Inflammatory macrophage treated with lipopolysaccharide for 1 hour (primary cell): ENCODE measurements at regions not wholly inside any gene's neighbourhood (a gene's known extent, or its start where the extent isn't known, plus 50 kb on each side); places are given as distances from the start of the nearest gene placed in this dataset.
"Not testable (repeated sequence)": the region's sequence is repeated elsewhere in the genome, so short reads cannot be mapped to it uniquely, and the experiment has no call there.

Source experiments
- DNase-seq, 2 donors: peaks; one replicate each; pipeline ENCODE4 v3.0.0-alpha.2; 2020 to 2022

DNA sequence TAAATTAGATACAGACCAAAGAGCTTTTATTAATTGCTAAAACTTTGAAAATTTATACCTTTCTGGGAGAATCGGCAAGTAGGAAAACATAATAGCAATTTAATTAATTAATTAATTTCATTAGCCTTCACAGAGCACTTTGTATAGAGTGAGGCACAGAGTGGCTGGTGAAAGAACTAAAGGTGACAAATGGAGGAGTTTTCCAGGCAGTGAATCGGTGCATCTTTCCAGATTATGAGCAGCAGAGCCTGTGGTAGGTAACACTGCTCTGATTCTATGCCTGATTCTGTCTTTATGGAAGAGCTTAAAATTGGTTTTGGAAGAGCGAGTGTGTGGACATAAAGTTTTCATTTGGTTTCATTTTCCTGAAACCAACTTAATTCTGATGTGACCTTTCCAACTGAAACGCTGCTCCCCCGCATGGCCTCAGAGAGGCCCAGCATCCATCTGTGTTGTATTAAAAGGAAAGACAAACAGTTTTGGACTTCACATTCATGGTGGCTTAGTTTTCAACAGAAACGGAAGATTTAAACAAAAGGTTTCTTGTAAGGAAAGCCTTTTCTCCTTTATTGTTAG lies 188.9 kb upstream of the RPS23 start:
- no peak for DNase-seq

DNA sequence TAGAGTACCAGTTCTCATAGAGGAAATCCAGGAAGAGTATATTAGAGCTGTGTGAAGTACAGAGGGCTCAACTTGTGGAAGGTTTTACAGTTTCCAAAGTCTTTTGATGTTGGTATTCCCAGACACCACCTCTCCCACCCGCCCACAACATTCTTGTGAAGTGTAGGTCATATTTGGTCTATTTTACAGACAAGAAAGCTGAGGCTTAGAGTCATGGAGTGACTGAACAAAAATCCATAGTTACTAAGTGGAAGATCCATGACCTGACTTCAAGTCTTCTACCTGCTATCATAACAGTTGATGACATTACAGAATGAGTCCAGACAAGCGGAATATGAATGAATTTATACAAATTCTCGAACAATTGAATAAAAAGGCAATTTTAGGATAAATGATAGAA lies 187.1 kb upstream of the RPS23 start:
- DNase-seq = no peak

DNA sequence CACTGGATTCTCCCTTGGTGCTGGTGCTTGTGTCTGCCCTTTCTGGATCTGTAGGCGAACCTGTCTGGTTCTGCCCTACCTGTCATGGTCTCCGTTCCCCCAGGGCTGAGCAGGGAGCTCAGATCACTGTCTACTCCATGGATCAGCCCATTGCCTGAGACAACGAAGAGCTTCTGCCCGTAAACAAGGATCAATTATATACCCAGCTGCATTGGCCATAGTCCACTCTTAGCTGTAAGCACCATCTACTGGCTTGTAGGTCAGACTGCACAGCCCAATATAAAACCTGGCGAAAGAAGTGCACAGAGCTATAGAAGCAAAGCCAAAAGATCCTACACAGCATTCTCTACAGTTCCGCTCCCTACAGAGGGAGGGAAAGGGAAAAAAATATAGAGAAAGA lies 181.5 kb upstream of the RPS23 start:
- no peak for DNase-seq

DNA sequence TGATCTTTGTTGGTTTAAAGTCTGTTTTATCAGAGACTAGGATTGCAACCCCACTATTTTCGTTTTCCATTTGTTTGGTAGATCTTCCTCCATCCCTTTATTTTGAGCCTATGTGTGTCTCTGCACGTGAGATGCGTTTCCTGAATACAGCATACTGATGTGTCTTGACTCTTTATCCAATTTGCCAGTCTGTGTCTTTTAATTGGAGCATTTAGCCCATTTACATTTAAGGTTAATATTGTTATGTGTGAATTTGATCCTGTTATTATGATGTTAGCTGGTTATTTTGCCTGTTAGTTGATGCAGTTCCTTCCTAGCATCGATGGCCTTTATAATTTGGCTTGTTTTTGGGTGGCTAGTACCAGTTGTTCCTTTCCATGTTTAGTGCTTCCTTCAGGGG lies 177.2 kb upstream of the RPS23 start:
- not testable (repeated sequence) for DNase-seq

DNA sequence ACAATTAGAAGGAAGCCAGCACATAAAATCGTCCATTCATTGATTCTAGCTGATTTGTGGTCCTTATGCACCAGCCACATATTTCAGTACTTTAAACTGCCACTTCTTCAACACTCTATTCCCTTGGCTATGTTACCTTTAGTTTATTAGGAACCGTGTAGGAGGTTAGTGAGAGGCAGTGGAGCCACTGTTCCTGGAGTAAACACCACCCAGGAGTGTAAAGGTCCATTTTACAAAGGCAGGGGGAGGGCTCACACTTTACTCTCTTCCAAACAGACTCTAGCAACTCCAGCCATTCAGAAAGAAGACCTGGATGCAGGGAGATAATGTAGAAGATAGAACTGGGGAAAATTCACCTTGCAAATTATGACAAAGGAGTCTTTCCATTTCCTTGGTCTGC lies 170.2 kb upstream of the RPS23 start:
- no peak for DNase-seq

DNA sequence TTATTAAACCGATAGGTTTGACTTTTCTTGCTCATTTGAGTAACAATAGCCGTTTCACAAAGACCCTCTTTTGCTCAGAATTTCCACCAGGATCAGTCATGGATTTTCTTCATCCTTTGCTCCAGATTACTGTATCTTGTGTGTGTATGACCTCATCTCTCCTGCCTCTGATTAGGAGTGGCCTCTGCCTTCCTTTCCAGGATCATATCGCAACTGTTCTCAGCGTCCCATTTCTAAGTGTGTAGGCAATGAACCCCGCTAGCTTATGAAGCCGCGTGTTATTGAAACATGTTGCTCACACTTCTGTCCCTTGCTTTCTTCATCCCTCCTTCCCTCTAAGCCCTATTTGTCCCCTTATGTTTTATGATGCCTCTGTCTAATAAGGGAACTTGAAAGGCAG lies 169.8 kb upstream of the RPS23 start:
- no peak for DNase-seq

DNA sequence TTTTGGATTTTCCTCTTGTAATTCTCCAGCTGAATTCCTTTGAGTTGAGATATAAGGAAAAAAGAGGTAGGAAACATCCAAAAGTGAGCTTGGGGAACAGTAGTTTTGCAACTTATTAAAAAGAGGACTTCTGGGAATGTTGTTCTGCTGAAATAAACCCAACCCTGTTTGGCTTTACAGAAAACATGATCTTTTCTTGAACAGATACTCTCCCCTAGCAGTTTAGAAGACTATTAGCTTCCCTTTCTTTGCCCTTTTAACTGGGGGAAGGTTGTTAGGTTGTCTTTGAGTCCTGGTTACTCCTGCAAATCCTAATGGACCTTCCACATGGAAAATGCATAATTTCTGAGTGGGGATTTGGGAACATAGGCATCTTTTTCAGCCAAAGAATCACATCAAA lies 168.7 kb upstream of the RPS23 start:
- no peak for DNase-seq

DNA sequence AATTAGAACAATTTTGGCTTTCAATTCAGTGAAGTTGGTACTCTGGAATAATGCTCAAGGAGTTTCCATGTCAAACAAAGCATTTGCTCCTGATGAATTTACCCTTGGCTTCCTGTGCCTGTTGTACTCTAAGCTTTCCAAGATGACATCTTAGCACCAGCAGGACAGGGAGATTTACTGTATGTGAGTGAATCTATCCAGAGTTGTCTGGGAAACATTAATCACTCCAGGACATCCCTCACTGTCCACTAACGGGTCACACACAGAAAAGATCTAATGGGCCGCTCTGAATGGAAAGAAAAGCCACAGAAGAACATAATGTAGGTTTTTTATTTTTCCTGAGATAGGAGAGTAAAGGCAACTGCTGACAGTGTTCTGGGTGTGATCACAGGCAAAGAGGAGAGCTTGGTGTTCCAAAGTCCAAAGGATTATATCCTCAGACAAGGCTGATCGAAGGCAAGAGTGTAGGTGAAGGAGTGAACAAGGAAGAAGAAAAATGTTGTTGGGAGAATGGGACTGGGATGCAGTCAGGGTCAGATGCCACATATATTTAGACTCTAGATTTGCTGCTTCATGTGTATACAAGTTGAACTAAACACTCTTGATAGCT lies 167.7 kb upstream of the RPS23 start:
- DNase-seq = no peak

DNA sequence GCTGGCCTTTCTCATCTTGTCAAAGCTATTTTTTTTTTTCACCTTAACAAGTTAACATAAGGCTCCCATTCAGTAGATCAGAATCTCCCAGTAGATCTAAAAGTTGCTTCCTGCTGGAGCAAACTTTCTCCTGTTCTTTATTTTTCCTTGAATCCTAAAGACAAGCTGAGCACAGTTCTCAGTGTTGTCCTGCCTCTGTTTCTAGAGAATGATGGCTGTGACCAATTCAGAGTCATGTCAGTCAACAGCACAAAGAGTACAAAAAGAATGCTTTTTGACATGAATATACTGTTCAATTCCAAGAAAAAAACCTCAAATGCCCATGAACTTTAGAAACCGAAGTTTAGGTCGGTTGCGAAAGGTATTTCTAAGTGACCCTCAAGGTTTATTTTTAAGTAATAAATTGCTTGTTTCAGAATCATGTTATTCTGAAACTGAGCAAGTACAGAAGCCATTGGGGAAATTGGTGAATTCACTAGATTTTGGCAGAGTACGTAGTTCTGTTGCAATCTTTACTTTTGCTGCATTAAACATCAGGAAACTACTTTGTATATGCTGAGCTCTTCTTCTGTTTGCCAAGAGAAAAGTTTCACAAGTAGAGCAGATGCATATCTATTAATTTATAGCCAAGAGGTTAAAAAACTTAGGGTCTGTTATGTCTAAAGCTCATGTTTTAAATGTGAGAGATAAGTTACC lies 161.7 kb upstream of the RPS23 start:
- peak in 1 of 2 donors; percentile 24 for DNase-seq

DNA sequence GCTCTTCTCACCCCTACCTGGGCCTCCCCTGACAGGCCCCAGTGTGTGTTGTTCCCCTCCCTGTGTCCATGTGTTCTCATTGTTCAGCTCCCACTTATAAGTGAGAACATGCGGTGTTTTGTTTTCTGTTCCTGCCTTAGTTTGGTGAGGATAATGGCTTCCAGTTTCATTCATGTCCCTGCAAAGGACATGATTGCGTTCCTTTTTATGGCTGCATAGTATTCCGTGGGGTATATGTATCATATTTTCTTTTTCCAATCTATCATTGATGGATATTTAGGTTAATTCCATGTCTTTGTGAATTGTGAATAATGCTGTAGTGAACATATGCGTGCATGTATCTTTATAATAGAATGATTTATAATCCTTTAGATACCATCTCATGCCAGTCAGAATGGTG lies 159.4 kb upstream of the RPS23 start:
- not testable (repeated sequence) for DNase-seq

DNA sequence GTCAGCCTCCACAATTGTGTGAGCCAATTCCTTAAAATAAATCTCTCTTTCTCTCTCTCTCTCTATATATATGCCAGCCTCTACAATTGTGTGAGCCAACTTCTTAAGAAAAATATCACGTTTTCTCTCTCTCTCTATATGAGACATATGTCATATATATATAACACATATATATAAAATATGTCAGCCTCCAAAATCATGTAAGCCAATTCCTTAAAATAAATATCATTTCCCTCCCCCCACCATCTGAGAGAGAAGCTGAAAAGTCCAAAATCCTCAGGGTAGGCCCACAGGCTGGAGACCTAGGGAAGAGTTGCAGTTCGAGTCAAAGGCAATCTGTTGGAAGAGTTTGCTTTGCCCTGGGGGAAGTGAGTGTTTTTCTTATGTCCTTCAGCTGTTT lies 158.1 kb upstream of the RPS23 start:
- DNase-seq = no peak

DNA sequence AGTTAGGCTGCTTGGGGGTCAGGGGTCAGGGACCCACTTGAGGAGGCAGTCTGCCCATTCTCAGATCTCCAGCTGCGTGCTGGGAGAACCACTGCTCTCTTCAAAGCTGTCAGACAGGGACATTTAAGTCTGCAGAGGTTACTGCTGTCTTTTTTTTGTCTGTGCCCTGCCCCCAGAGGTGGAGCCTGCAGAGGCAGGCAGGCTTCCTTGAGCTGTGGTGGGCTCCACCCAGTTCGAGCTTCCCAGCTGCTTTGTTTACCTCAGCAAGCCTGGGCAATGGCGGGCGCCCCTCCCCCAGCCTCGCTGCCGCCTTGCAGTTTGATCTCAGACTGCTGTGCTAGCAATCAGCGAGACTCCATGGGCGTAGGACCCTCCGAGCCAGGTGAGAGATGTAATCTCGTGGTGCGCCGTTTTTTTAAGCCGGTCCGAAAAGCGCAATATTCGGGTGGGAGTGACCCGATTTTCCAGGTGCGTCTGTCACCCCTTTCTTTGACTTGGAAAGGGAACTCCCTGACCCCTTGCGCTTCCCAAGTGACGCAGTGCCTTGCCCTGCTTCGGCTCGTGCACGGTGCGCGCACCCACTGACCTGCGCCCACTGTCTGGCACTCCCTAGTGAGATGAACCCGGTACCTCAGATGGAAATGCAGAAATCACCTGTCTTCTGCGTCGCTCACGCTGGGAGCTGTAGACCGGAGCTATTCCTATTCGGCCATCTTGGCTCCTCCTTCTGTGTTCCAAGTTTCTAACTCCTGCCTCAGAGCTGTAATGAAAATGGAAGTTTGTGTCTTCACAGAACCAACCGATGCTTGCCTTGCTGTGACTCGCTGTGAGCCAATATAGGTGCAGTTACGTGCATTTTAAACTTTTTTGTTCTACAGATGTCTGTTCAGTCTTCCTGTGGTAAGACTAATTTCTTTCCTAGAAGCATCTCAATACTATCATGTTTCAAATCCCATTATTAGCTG lies 156.8 kb upstream of the RPS23 start:
- DNase-seq = not testable (repeated sequence)

DNA sequence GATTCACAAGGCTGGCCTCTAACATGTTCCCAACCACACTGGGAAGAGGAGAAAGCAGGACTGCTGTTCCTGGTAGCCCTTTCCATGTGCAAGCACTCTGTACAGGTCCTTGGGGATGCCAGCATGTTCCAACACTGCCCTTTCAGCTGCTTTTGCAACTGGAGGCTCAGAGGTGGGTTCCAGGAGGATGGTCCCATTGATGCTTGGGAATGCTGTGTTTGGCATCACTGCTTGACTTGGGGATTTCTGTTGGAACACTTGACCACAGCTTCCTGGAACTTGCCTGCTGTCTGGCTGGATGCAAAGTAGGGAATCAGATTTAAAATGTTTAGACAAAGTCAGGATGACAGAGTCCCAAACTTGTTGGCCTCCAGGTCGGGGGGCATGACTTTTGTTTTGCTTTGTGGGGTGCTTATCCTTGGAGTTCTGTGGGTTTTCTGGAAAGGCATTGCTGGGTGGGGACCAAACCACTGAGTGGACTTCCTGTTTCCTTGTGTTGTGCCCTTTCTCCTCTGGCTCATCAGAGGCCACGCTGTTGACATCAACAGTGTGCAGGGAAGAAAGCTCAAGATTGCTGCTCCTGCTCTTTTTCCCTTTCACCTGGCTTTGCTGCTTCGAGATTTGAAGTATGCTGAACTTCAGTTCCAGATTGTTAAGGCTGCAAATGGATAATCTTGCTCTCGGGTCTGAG lies 148.5 kb upstream of the RPS23 start:
- no peak for DNase-seq

DNA sequence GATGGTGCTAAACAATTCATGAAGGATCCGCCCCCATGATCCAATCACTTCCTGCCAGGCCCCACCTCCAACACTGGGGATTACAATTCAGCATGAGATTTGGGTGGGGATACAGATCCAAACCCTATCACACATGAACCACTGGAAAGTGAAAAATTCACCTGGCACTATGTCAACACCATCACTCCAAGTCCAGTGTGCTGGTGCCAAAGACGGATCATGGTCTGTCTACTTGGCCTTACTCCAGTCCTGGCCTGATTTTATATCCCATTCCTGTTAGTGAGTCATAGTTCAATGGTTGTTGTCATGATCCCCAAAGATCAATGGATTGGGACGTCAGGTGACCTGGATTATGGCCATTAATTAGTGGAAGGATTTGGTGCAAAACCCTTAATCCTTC lies 147.4 kb upstream of the RPS23 start:
- DNase-seq = no peak

DNA sequence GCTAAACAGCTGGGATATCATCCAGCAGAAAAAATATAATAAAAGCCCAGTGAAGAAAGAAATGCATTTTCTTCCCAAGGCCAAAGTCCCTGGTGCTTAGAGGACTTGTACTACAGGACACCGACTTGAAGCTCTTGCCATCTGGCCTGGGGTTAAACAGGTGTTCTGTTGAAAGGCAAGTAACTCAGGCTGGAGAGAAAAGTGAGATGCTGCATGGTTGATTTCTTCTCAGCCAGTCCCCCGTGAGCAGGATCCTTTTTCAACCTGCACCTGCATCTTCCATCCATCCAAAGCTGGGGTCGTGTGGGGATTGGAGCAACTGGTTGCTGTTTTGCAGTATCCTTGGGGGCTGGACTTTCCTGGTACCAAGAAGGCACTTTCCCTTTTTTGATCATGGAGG lies 146.1 kb upstream of the RPS23 start:
- no peak for DNase-seq

DNA sequence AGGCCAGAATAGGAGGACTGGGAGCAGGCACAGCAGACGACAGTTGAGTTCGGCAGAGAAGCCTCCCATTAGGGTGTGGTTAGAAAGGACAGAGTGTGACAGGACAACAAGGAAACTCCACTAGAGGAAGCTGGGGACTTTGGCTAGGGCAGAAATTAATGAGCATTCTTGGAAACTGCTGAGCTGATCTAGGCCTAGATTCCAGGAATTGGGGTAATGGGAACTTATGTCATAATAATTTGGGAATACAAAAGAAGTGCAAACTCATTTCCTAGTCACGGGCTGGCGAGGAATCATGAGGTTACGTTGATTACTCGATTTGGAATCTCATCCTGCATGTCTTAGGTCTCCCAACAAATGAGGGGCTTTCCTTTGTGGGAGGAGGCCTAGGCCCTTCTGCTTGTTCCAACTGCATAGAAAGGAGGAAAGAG lies 144.6 kb upstream of the RPS23 start:
- DNase-seq = peak; percentile 60 to 79

DNA sequence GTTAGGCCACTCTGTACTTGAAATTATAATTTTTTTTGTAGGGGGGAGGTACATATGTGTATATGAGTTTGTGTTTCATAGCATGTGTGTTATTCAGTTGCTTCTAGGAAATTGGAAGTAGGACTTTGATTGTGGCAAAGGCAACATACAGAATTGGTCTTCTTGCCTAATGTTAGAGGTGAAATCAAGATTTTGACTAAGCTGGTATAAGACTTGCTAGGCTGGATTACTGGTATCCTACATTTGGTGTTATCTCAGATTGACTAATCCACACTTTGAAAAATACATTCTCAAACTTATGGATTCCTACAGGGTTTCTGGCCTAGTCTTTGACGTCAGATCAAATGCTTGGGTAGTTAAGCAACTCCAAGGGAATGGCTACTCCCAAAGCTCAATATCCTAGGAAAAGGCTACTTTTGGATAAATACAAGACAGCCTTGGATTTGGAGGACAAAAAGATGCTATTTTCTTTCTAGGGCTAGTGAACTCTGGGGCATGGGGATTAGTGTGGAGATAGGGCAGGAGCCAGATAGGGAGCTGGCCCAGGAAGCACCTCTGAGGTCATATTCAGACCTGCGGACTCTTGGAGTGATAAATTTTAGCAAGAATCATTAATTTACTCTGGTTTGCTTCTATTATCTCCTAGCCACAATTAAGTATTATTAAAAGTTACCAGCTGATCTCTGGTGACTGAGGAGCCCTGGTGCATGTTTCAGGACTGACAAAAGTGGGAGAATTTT lies 144.0 kb upstream of the RPS23 start:
- DNase-seq = peak in 1 of 2 donors; percentile 11

DNA sequence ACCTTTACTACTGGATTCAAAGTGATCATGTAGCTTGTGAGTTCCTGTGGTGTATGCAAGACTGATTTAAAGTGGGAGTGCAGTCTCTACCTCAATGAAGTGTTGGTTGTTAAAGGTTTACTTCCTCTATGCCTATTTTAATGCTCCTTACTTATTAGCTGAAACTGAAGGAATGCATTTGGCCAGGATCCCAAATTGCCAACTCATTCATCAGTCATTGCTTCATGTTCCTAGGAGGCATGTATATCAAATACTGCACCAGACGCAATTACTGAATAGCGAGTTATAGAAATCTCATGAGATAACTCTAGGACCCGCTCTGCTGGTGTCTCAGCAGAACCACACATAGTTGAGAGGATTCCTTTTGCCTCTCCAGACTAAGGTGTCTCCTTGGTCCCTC lies 143.0 kb upstream of the RPS23 start:
- peak in 1 of 2 donors; percentile 6 for DNase-seq

DNA sequence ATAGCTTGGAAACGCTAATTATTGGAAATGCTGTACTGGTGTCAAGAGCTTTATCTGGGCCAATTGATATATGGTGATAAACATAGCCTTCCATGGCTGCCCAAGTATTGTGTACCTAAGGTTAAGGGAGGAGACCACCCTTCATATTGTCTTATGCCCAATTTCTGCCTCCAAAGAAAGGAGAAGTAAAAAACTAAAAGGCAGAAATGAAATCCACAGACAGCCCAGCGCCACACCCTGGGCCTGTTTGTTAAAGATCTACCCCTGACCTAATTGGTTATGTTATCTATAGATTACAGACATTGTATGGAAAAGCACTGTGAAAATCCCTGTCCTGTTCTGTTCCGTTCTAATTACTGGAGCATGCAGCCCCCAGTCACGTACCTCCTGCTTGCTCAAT lies 142.4 kb upstream of the RPS23 start:
- not testable (repeated sequence) for DNase-seq

DNA sequence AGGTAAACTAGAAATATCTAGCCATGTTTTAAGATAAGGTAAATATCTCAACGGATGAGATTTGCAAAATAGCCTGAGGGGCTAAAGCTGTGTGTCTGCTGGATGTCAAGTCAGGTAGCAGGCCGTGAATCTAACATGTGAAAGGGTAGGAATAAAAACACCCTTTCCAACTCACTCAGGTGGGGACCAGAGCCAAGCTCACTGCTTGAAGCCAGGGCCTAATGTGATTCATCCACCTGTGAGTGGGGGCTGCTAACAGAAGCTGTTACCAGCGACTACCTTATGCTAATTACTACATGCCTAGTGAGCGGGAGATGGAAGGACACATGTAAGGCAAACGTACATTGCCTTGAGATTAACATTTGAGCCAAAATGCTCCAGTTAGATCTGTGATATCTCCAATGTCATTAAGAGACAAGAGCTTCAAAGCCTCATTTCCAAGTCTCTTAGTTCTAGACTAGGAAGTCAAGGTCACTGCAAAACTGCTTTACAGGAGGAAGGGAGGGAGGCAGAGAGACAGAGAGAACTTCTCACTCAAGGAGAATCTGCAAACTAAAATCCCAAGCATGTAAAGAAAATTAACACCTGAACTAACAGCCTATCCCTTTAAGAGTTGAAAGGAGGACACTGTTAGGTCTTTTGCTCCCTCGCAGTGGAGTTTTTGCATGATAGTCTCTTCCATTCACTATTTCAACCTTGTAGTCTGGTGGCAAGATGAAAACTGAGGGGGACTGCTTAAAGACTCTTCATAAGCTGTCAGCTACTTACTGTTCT lies 141.6 kb upstream of the RPS23 start:
- DNase-seq = no peak

DNA sequence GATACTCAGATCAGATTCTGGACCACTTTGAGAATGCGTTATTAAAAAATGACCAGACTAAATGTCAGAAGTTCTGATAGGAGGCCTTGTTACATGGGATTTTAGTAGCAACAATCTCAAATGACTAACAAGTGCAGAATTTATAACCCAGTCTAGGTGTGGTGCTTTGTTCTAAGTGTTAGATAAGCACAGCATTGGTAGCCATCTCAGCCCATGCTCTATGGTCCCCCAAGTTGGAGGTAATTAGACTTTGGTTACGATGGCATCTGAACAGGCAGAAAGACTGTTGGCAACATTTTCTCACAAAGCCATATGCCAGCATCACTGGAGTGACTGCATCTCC lies 140.4 kb upstream of the RPS23 start:
- peak in 1 of 2 donors; percentile 12 for DNase-seq
